Astrocyte of the cerebellum (primary cell): ENCODE measurements at regions not wholly inside any gene's neighbourhood (a gene's known extent, or its start where the extent isn't known, plus 50 kb on each side); places are given as distances from the start of the nearest gene placed in this dataset.

Experiments used
- DNase-seq: peaks from one replicate; pipeline ENCODE4 v3.0.0-alpha.2; 2011; ENCODE audit warnings: low read depth
- H3K4me3 ChIP-seq: 2 replicates; pipeline ENCODE4 v1.5.1; 2011; ENCODE audit warnings: mild to moderate bottlenecking, low read depth, low read length, moderate library complexity
- in situ Hi-C: cut with HindIII; loops from 2 replicates; pipeline ENCODE4 v1.10.0; 2017; ENCODE audit warnings: low sequenced_read_pairs
- TF ChIP-seq, protein P1 (sequence below): IDR thresholded peaks from 2 replicates; pipeline ENCODE4 v1.5.1; 2012; ENCODE audit warnings: low read length, low read depth, moderate library complexity, mild to moderate bottlenecking; ENCODE audit errors: missing control alignments

DNA sequence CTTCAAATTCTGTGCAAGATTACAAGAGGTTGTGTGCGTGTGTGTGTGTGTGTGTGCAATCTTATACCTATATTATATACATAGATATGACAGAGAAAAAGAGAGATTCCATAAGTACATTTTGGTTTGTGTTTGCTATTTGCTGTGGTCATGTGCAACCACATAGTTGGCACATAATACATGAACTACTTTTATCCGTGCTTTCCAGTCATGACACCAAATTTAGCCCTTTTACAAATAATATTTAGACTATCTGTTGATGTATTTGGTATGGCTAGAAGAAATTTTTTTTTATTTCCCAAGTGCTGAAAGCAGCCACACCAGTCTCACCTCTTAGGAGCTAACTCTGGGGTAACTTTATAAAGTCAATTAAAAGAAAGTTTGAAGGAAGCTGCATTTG, 63.5 kb upstream of the EGFR start:
- in situ Hi-C loops = no loop called here
- DNase-seq = no peak
- H3K4me3 ChIP-seq = no peak overlapping the region
- TF ChIP-seq, protein P1, sequence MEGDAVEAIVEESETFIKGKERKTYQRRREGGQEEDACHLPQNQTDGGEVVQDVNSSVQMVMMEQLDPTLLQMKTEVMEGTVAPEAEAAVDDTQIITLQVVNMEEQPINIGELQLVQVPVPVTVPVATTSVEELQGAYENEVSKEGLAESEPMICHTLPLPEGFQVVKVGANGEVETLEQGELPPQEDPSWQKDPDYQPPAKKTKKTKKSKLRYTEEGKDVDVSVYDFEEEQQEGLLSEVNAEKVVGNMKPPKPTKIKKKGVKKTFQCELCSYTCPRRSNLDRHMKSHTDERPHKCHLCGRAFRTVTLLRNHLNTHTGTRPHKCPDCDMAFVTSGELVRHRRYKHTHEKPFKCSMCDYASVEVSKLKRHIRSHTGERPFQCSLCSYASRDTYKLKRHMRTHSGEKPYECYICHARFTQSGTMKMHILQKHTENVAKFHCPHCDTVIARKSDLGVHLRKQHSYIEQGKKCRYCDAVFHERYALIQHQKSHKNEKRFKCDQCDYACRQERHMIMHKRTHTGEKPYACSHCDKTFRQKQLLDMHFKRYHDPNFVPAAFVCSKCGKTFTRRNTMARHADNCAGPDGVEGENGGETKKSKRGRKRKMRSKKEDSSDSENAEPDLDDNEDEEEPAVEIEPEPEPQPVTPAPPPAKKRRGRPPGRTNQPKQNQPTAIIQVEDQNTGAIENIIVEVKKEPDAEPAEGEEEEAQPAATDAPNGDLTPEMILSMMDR = no peak

DNA sequence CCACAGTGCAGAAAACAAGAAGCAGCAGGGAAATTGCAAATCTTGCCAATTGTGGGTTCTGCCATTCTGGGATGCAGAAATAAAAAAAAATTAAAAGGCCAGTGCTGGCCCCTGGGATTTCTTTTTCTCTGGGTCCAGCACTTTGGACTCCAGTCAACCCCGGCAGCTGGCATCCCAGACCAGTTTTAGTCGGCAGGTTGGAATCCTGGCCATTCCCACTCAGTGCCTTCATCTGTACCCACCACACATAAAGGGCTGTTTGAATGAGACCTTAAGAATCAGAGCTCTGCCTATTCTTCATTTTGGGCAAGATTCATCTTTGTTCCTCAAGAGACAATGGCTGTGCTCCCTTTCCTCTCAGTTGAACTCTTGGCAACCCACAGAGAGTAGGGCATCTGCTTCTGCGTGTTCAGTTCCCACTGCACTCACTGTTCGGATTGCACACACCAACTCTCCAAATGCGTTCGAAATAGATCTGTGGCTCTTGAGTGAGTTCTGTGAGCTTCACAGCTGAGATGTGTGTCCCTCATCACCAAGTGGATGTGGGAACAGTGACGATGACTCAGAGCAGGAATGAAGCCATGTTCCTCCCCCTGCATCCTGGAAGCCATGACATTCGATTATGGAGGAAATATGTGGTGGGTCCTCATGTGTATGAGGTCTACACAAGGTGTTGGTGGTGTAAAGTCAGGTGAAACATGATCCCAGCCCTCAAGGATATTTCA, 63.0 kb upstream of the EGFR start:
- TF ChIP-seq, protein P1 = no peak
- in situ Hi-C loops = no loop called here
- DNase-seq = no peak
- H3K4me3 ChIP-seq = no peak overlapping the region

DNA sequence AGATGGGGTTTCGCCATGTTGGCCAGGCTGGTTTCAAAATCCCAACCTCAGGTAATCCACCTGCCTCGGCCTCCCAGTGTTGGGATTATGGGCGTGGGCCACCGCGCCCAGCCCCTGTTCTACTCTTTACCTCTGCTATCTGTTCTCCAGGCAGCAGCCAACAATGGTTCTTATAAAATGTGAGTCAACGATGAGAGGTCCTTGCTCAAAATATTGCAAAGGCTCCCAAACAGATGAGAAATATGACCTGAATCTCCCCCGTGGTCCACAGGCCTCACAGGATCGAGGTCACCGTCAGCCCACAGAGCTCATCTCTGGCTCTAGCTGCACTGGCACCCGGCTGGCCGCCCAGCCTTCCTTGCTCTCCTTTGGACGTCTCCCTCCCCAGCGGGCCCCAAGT, 62.0 kb upstream of the EGFR start:
- DNase-seq = no peak
- TF ChIP-seq, protein P1 = no peak
- H3K4me3 ChIP-seq = no peak overlapping the region
- in situ Hi-C loops = no loop called here

DNA sequence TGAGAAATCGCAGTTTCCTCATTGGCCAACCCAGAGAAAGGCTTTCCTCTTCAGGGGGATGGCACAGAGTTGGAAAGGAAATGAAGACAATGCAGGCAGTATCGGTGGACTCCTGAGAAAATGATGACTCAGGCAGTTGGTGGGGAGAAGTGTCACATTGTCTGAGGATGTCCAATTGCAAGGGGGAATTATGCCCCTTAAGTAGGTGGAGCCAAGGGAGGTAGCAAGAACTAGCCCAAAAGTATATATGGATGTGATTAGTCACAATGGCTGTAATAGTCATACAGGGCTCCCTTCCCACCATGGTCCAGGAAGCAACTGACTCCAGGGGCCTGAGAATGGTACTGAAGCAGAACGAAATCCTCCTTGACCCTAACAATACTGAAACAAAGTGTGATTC, 58.3 kb upstream of the EGFR start:
- no peak for DNase-seq
- in situ Hi-C loops = no loop called here
- TF ChIP-seq, protein P1 = no peak
- H3K4me3 ChIP-seq = no peak overlapping the region

DNA sequence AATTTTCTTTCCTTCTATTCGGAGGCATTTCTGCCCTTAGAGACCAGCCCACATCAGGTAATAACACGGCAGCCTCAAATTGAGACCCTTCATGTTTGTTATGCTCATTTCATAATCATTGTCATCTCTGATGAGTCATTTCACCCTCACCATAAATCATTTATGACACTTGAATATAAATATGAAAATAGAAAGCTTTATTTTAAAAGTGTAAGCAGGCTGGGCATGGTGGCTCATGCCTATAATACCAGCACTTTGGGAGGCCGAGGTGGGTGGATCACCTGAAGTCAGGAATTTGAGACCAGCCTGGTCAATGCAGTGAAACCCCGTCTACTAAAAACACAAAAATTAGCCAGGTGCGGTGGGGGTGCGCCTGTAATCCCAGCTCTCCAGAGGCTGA, 57.4 kb upstream of the EGFR start:
- TF ChIP-seq, protein P1 = no peak
- no peak for DNase-seq
- H3K4me3 ChIP-seq = no peak overlapping the region
- in situ Hi-C loops = no loop called here

DNA sequence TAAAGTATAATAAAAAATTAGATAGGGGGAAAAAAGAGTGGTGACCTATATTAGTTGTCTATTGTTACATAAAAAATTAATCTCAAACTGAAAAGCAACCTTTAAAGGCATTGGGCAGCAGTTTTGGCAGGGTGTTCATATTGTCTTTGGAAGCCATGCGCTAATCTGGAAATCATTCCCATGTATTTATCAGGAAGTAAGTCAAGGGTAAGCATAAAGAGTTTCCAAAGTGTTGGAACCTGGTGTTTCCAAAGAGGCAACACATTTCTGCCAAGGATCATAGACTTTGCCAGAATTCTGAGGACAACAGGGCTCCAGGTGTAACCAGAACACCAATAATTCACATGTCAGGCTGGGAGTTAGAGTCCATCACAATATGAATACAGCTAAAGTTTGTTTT, 55.7 kb upstream of the EGFR start:
- DNase-seq = no peak
- in situ Hi-C loops = no loop called here
- H3K4me3 ChIP-seq = no peak overlapping the region
- TF ChIP-seq, protein P1 = no peak

DNA sequence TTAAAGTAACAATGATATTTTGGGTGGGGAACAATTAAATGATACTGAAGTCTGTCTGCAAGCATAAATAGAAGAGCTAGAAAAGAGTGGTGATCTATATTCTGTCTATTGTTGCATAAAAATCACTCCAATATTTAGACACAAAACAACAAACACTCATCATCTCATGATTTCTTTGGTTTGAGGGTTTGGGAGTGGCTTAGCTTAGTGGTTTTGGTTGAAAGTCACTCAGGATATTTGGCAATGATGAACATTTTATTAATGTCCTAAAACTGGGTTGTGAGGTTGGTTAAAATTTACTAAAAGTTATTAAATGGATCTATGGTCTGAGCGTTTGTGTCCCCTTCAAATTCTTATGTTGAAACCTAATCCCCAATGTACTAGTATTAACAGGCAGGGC, 54.7 kb upstream of the EGFR start:
- in situ Hi-C loops = no loop called here
- DNase-seq = no peak
- no peak overlapping the region for H3K4me3 ChIP-seq
- TF ChIP-seq, protein P1 = no peak
